ENCODE measurements at regions not wholly inside any gene's neighbourhood (a gene's known extent, or its start where the extent isn't known, plus 50 kb on each side); places are given as distances from the start of the nearest gene placed in this dataset.

GRCh38 chr11:25293166-25293565, 796.3 kb downstream of the LUZP2 start:
- peak; percentile 1 for DNase-seq
- 29% methylated on average over 1 of the region's 1 CpG for WGBS (ENCODE audit: low lambda C conversion rate)
- no peak overlapping the region for H3K4me2 ChIP-seq
- no peak overlapping the region for H2AFZ ChIP-seq (ENCODE audit: low read depth)
- H3F3A ChIP-seq (replicated peaks; ENCODE audit: insufficient read depth) = no peaks in the 10 kb centered on the region
- H4K20me1 ChIP-seq (ENCODE audit: insufficient read depth) = no peaks in the 10 kb centered on the region
- H3K9me2 ChIP-seq = no peaks in the 10 kb centered on the region
- POLR2A ChIA-PET = no interaction called here
- H3K9ac ChIP-seq = no peak overlapping the region
- no peaks in the 10 kb centered on the region for H3K27me3 ChIP-seq (ENCODE audit: insufficient read depth)
- no peak overlapping the region for H3K4me3 ChIP-seq (ENCODE audit: low read depth in 2 of 2, low read length in 1 of 2)
- no peaks in the 10 kb centered on the region for H3K9me3 ChIP-seq
- no peaks in the 10 kb centered on the region for H3K79me2 ChIP-seq (ENCODE audit: insufficient read depth)
- H3K36me3 ChIP-seq (replicated peaks in 1 of 2; ENCODE audit: control insufficient read depth in 1 of 2, insufficient read depth in 2 of 2, low read length in 1 of 2) = no peaks in the 10 kb centered on the region
- CTCF ChIA-PET = interaction anchor here (1.2 kb wide), 1 partner anchor 441 kb away, joined by 3 read pairs; no protein-coding TSS in a partner anchor
- TF ChIP-seq GATA2 (CRISPR knock-in tag; IDR thresholded peaks at IDR 0.05) (peak; percentile 34; the same call in 1 of the 2 replicates), NRF1 (IDR thresholded peaks at IDR 0.05; ENCODE audit: low read depth, low read length) (no peak), EP300 (IDR thresholded peaks at IDR 0.05; ENCODE audit: borderline replicate concordance in 1 of 2, low read depth in 1 of 2, low read length in 1 of 2) (peak in 1 of 2 experiments; percentile 86; a peak in 2 of 4 replicates), RCOR1 (IDR thresholded peaks at IDR 0.05; ENCODE audit: low read length) (peak; percentile 84)
- no peak overlapping the region for H3K27ac ChIP-seq (ENCODE audit: low read depth in 2 of 2, low read length in 1 of 2)
- peaks cover 0 to 2% of the 10 kb centered on the region in 2 experiments; a peak in 1 of 4 replicates for H3K4me1 ChIP-seq (ENCODE audit: control insufficient read depth in 1 of 2, insufficient read depth in 2 of 2, low read depth in 1 of 2, low read length in 1 of 2)

GRCh38 chr11:25298450-25298849, 801.6 kb downstream of the LUZP2 start:
- Histone ChIP-seq H4K20me1 (ENCODE audit: insufficient read depth) (no peaks in the 10 kb centered on the region), H3K9me3 (no peaks in the 10 kb centered on the region), H3F3A (replicated peaks; ENCODE audit: insufficient read depth) (no peaks in the 10 kb centered on the region), H3K27me3 (ENCODE audit: insufficient read depth) (no peaks in the 10 kb centered on the region), H3K4me1 (ENCODE audit: control insufficient read depth in 1 of 2, insufficient read depth in 2 of 2, low read depth in 1 of 2, low read length in 1 of 2) (peaks cover 0 to 2% of the 10 kb centered on the region in 2 experiments; a peak in 1 of 4 replicates), H3K4me3 (ENCODE audit: low read depth in 2 of 2, low read length in 1 of 2) (no peak overlapping the region), H3K27ac (ENCODE audit: low read depth in 2 of 2, low read length in 1 of 2) (no peak overlapping the region), H3K79me2 (ENCODE audit: insufficient read depth) (no peaks in the 10 kb centered on the region), H3K9me2 (no peaks in the 10 kb centered on the region), H2AFZ (ENCODE audit: low read depth) (no peak overlapping the region), H3K4me2 (no peak overlapping the region), H3K36me3 (replicated peaks in 1 of 2; ENCODE audit: control insufficient read depth in 1 of 2, insufficient read depth in 2 of 2, low read length in 1 of 2) (no peaks in the 10 kb centered on the region), H3K9ac (no peak overlapping the region)
- CTCF ChIA-PET = no interaction called here
- no peak for TF ChIP-seq USF1 (IDR thresholded peaks at IDR 0.05; ENCODE audit: borderline replicate concordance, low read depth)
- TF ChIP-seq FOSL2 (IDR thresholded peaks at IDR 0.05; ENCODE audit: borderline replicate concordance, low read depth) = no peak
- TF ChIP-seq SMC3 (IDR thresholded peaks at IDR 0.05; ENCODE audit: low read depth, low read length) = no peak
- TF ChIP-seq RAD21 (IDR thresholded peaks at IDR 0.05; ENCODE audit: low read length) = no peak
- TF ChIP-seq FOXJ3 (CRISPR knock-in tag; IDR thresholded peaks at IDR 0.05) = no peak
- no peak for TF ChIP-seq SIN3A (IDR thresholded peaks at IDR 0.05; ENCODE audit: borderline replicate concordance, low read depth, low read length)
- no peak for TF ChIP-seq MXI1 (IDR thresholded peaks at IDR 0.05; ENCODE audit: low read depth, low read length)
- TF ChIP-seq FOXM1 (IDR thresholded peaks at IDR 0.05; ENCODE audit: low read depth) = no peak
- no peak for TF ChIP-seq RXRA (IDR thresholded peaks at IDR 0.05; ENCODE audit: borderline replicate concordance, low read depth)
- no peak for TF ChIP-seq RCOR1 (IDR thresholded peaks at IDR 0.05; ENCODE audit: low read length)
- TF ChIP-seq REST (IDR thresholded peaks at IDR 0.05; ENCODE audit: low read depth, low read length) = no peak
- TF ChIP-seq TAF1 (IDR thresholded peaks at IDR 0.05; ENCODE audit: borderline replicate concordance, low read depth, low read length) = no peak
- no peak for TF ChIP-seq ELF1 (IDR thresholded peaks at IDR 0.05)
- no peak for TF ChIP-seq EP300 (IDR thresholded peaks at IDR 0.05; ENCODE audit: borderline replicate concordance in 1 of 2, low read depth in 1 of 2, low read length in 1 of 2)
- TF ChIP-seq ZBTB33 (IDR thresholded peaks at IDR 0.05; ENCODE audit: borderline replicate concordance, low read depth) = no peak
- no peak for TF ChIP-seq CTCF (IDR thresholded peaks at IDR 0.05)
- TF ChIP-seq TCF12 (IDR thresholded peaks at IDR 0.05) = no peak
- TF ChIP-seq MEF2A (IDR thresholded peaks at IDR 0.05; ENCODE audit: borderline replicate concordance, low read depth) = no peak
- TF ChIP-seq RFX5 (IDR thresholded peaks at IDR 0.05; ENCODE audit: low read length) = no peak
- no peak for TF ChIP-seq NFIC (IDR thresholded peaks at IDR 0.05; ENCODE audit: borderline replicate concordance)
- 67% methylated on average over 2 of the region's 2 CpGs for WGBS (ENCODE audit: low lambda C conversion rate)
- no peak for DNase-seq
- POLR2A ChIA-PET = no interaction called here

Measured in SK-N-SH (cell line).